Breast epithelium (tissue), 3 donors: ENCODE measurements at regions not wholly inside any gene's neighbourhood (a gene's known extent, or its start where the extent isn't known, plus 50 kb on each side); places are given as distances from the start of the nearest gene placed in this dataset.

Experiments
- CTCF ChIP-seq, 3 donors: fragments of 450-650 bp; IDR thresholded peaks; one replicate each; pipeline ENCODE4 v1.5.1; 2016 to 2017; ENCODE audit warnings: antibody characterized with exemption in 3 of 3, mild to moderate bottlenecking in 3 of 3, moderate library complexity in 3 of 3
- POLR2A ChIP-seq: fragments of 450-650 bp; IDR thresholded peaks from one replicate; pipeline ENCODE4 v1.6.1; 2016; ENCODE audit warnings: antibody characterized with exemption, mild to moderate bottlenecking, moderate library complexity
- POLR2AphosphoS5 ChIP-seq, 3 donors: sonication (generic); formaldehyde crosslinking; IDR thresholded peaks; one replicate each; pipeline ENCODE4 v1.6.1; 2017; ENCODE audit warnings: antibody characterized with exemption in 3 of 3

- no peak for TF ChIP-seq CTCF (IDR thresholded peaks at IDR 0.05)
- no peak for TF ChIP-seq POLR2A
- no peak for TF ChIP-seq POLR2AphosphoS5 (IDR thresholded peaks at IDR 0.05)
Measured at GRCh38 chr10:91150631-91151030, 69.8 kb upstream of the PCGF5 start.
